ENCODE measurements at regions not wholly inside any gene's neighbourhood (a gene's known extent, or its start where the extent isn't known, plus 50 kb on each side); places are given as distances from the start of the nearest gene placed in this dataset.
"Not testable (repeated sequence)": the region's sequence is repeated elsewhere in the genome, so short reads cannot be mapped to it uniquely, and the experiment has no call there.

- in situ Hi-C loops (cut with HindIII; ENCODE audit: low pct_unique_long_range_greater_than_20kb, low sequenced_read_pairs), result no loop called here
- DNase-seq (ENCODE audit: low read depth, low spot score), result no peak
These were observed 135.4 kb downstream of the BACH1 start for GRCh38 chr21:29434081-29434480.

- in situ Hi-C loops (cut with HindIII; ENCODE audit: low pct_unique_long_range_greater_than_20kb, low sequenced_read_pairs); DNase-seq (ENCODE audit: low read depth, low spot score): not testable (repeated sequence)
These were observed 136.3 kb downstream of the BACH1 start for GRCh38 chr21:29434982-29435381.

GRCh38 chr21:29436143-29436542 is 137.4 kb downstream of the BACH1 start:
- DNase-seq (ENCODE audit: low read depth, low spot score), result no peak
- in situ Hi-C loops (cut with HindIII; ENCODE audit: low pct_unique_long_range_greater_than_20kb, low sequenced_read_pairs), result no loop called here

GRCh38 chr21:29436650-29437049 is 137.9 kb downstream of the BACH1 start:
- in situ Hi-C loops (cut with HindIII; ENCODE audit: low pct_unique_long_range_greater_than_20kb, low sequenced_read_pairs), result no loop called here

GRCh38 chr21:29441651-29442050 is 142.9 kb downstream of the BACH1 start:
- DNase-seq (ENCODE audit: low read depth, low spot score), result no peak
- in situ Hi-C loops (cut with HindIII; ENCODE audit: low pct_unique_long_range_greater_than_20kb, low sequenced_read_pairs), result no loop called here

More at GRCh38 chr21:29436650-29437049, 137.9 kb downstream of the BACH1 start:
- DNase-seq (ENCODE audit: low read depth, low spot score), result no peak

GRCh38 chr21:29443411-29444010 is 144.8 kb downstream of the BACH1 start:
- no peak for DNase-seq (ENCODE audit: low read depth, low spot score)
- in situ Hi-C loops (cut with HindIII; ENCODE audit: low pct_unique_long_range_greater_than_20kb, low sequenced_read_pairs), result no loop called here

GRCh38 chr21:29448766-29449165 is 150.0 kb downstream of the BACH1 start:
- in situ Hi-C loops (cut with HindIII; ENCODE audit: low pct_unique_long_range_greater_than_20kb, low sequenced_read_pairs), result no loop called here

GRCh38 chr21:29449306-29449950 is 150.7 kb downstream of the BACH1 start:
- in situ Hi-C loops (cut with HindIII; ENCODE audit: low pct_unique_long_range_greater_than_20kb, low sequenced_read_pairs), result no loop called here
- DNase-seq (ENCODE audit: low read depth, low spot score), result peak; percentile 8

More at GRCh38 chr21:29448766-29449165, 150.0 kb downstream of the BACH1 start:
- DNase-seq (ENCODE audit: low read depth, low spot score), result no peak

GRCh38 chr21:29450058-29450457 is 151.3 kb downstream of the BACH1 start:
- no peak for DNase-seq (ENCODE audit: low read depth, low spot score)
- in situ Hi-C loops (cut with HindIII; ENCODE audit: low pct_unique_long_range_greater_than_20kb, low sequenced_read_pairs), result no loop called here

GRCh38 chr21:29453511-29453910 is 154.8 kb downstream of the BACH1 start:
- DNase-seq (ENCODE audit: low read depth, low spot score), result no peak
- in situ Hi-C loops (cut with HindIII; ENCODE audit: low pct_unique_long_range_greater_than_20kb, low sequenced_read_pairs), result no loop called here

- no peak for DNase-seq (ENCODE audit: low read depth, low spot score)
- in situ Hi-C loops (cut with HindIII; ENCODE audit: low pct_unique_long_range_greater_than_20kb, low sequenced_read_pairs), result no loop called here
These were observed 155.5 kb downstream of the BACH1 start for GRCh38 chr21:29454179-29454578.

- in situ Hi-C loops (cut with HindIII; ENCODE audit: low pct_unique_long_range_greater_than_20kb, low sequenced_read_pairs), result no loop called here
These were observed 163.8 kb downstream of the BACH1 start for GRCh38 chr21:29462479-29462878.

GRCh38 chr21:29465546-29465945 is 166.8 kb downstream of the BACH1 start:
- no peak for DNase-seq (ENCODE audit: low read depth, low spot score)
- in situ Hi-C loops (cut with HindIII; ENCODE audit: low pct_unique_long_range_greater_than_20kb, low sequenced_read_pairs), result no loop called here

More at GRCh38 chr21:29462479-29462878, 163.8 kb downstream of the BACH1 start:
- DNase-seq (ENCODE audit: low read depth, low spot score), result no peak

- no peak for DNase-seq (ENCODE audit: low read depth, low spot score)
- in situ Hi-C loops (cut with HindIII; ENCODE audit: low pct_unique_long_range_greater_than_20kb, low sequenced_read_pairs), result no loop called here
These were observed 167.8 kb downstream of the BACH1 start for GRCh38 chr21:29466532-29466931.

GRCh38 chr21:29470397-29470796 is 171.7 kb downstream of the BACH1 start:
- DNase-seq (ENCODE audit: low read depth, low spot score), result no peak
- in situ Hi-C loops (cut with HindIII; ENCODE audit: low pct_unique_long_range_greater_than_20kb, low sequenced_read_pairs), result no loop called here

GRCh38 chr21:29473808-29474207 is 175.1 kb downstream of the BACH1 start:
- DNase-seq (ENCODE audit: low read depth, low spot score), result no peak
- in situ Hi-C loops (cut with HindIII; ENCODE audit: low pct_unique_long_range_greater_than_20kb, low sequenced_read_pairs), result no loop called here

- DNase-seq (ENCODE audit: low read depth, low spot score), result no peak
- in situ Hi-C loops (cut with HindIII; ENCODE audit: low pct_unique_long_range_greater_than_20kb, low sequenced_read_pairs), result no loop called here
These were observed 176.6 kb downstream of the BACH1 start for GRCh38 chr21:29475329-29475728.

GRCh38 chr21:29477347-29477746 is 178.6 kb downstream of the BACH1 start:
- no peak for DNase-seq (ENCODE audit: low read depth, low spot score)
- in situ Hi-C loops (cut with HindIII; ENCODE audit: low pct_unique_long_range_greater_than_20kb, low sequenced_read_pairs), result no loop called here

GRCh38 chr21:29477941-29478340 is 179.2 kb downstream of the BACH1 start:
- in situ Hi-C loops (cut with HindIII; ENCODE audit: low pct_unique_long_range_greater_than_20kb, low sequenced_read_pairs), result no loop called here
- DNase-seq (ENCODE audit: low read depth, low spot score), result no peak

All from SK-MEL-5 (cell line).